ENCODE measurements at regions not wholly inside any gene's neighbourhood (a gene's known extent, or its start where the extent isn't known, plus 50 kb on each side); places are given as distances from the start of the nearest gene placed in this dataset.

- no peak for DNase-seq (ENCODE audit: extremely low spot score)
- Histone ChIP-seq H3K36me3 (ENCODE audit: insufficient read depth) (no peaks in the 10 kb centered on the region), H3K4me1 (ENCODE audit: insufficient read depth) (no peaks in the 10 kb centered on the region), H3K27ac (ENCODE audit: low read depth) (no peak overlapping the region), H3K4me3 (ENCODE audit: low read depth, low read length) (no peak overlapping the region)
- 94% methylated on average over 3 of the region's 3 CpGs for WGBS
Measured at GRCh38 chr7:124457841-124458240, 307.8 kb downstream of the GPR37 start.

GRCh38 chr7:124456286-124456685 is 309.3 kb downstream of the GPR37 start:
- Histone ChIP-seq H3K27ac (ENCODE audit: low read depth) (no peak overlapping the region), H3K4me3 (ENCODE audit: low read depth, low read length) (no peak overlapping the region), H3K4me1 (ENCODE audit: insufficient read depth) (no peaks in the 10 kb centered on the region), H3K36me3 (ENCODE audit: insufficient read depth) (no peaks in the 10 kb centered on the region)
- WGBS, result 80% methylated on average over 3 of the region's 3 CpGs
- no peak for DNase-seq (ENCODE audit: extremely low spot score)

- Histone ChIP-seq H3K4me3 (ENCODE audit: low read depth, low read length) (no peak overlapping the region), H3K36me3 (ENCODE audit: insufficient read depth) (no peaks in the 10 kb centered on the region), H3K4me1 (ENCODE audit: insufficient read depth) (no peaks in the 10 kb centered on the region), H3K27ac (ENCODE audit: low read depth) (no peak overlapping the region)
- DNase-seq (ENCODE audit: extremely low spot score), result no peak
- 47% methylated on average over 4 of the region's 4 CpGs for WGBS
Measured at GRCh38 chr7:124452186-124452585, 313.4 kb downstream of the GPR37 start.

- 92% methylated on average over 1 of the region's 1 CpG for WGBS
- DNase-seq (ENCODE audit: extremely low spot score), result no peak
Measured at GRCh38 chr7:124449896-124450295, 315.7 kb downstream of the GPR37 start.

GRCh38 chr7:124444696-124445480 is 320.7 kb downstream of the GPR37 start:
- H3K4me1 ChIP-seq (ENCODE audit: insufficient read depth), result no peaks in the 10 kb centered on the region
- no peak overlapping the region for H3K27ac ChIP-seq (ENCODE audit: low read depth)
- no peak overlapping the region for H3K4me3 ChIP-seq (ENCODE audit: low read depth, low read length)
- H3K36me3 ChIP-seq (ENCODE audit: insufficient read depth), result no peaks in the 10 kb centered on the region
- 41% methylated on average over 2 of the region's 2 CpGs for WGBS
- no peak for DNase-seq (ENCODE audit: extremely low spot score)

More at GRCh38 chr7:124449896-124450295, 315.7 kb downstream of the GPR37 start:
- no peak overlapping the region for H3K4me3 ChIP-seq (ENCODE audit: low read depth, low read length)
- H3K36me3 ChIP-seq (ENCODE audit: insufficient read depth), result no peaks in the 10 kb centered on the region
- no peak overlapping the region for H3K27ac ChIP-seq (ENCODE audit: low read depth)
- H3K4me1 ChIP-seq (ENCODE audit: insufficient read depth), result no peaks in the 10 kb centered on the region

- Histone ChIP-seq H3K27ac (ENCODE audit: low read depth) (no peak overlapping the region), H3K36me3 (ENCODE audit: insufficient read depth) (no peaks in the 10 kb centered on the region), H3K4me1 (ENCODE audit: insufficient read depth) (no peaks in the 10 kb centered on the region), H3K4me3 (ENCODE audit: low read depth, low read length) (no peak overlapping the region)
- DNase-seq (ENCODE audit: extremely low spot score), result no peak
Measured at GRCh38 chr7:124443762-124444161, 321.8 kb downstream of the GPR37 start.

- Histone ChIP-seq H3K4me3 (ENCODE audit: low read depth, low read length) (no peak overlapping the region), H3K27ac (ENCODE audit: low read depth) (no peak overlapping the region), H3K4me1 (ENCODE audit: insufficient read depth) (no peaks in the 10 kb centered on the region), H3K36me3 (ENCODE audit: insufficient read depth) (no peaks in the 10 kb centered on the region)
- 90% methylated on average over 2 of the region's 2 CpGs for WGBS
- no peak for DNase-seq (ENCODE audit: extremely low spot score)
Measured at GRCh38 chr7:124440081-124440480, 325.5 kb downstream of the GPR37 start.

- H3K36me3 ChIP-seq (ENCODE audit: insufficient read depth), result no peaks in the 10 kb centered on the region
- H3K4me1 ChIP-seq (ENCODE audit: insufficient read depth), result no peaks in the 10 kb centered on the region
- 90% methylated on average over 5 of the region's 5 CpGs for WGBS
- no peak overlapping the region for H3K4me3 ChIP-seq (ENCODE audit: low read depth, low read length)
- DNase-seq (ENCODE audit: extremely low spot score), result no peak
- H3K27ac ChIP-seq (ENCODE audit: low read depth), result no peak overlapping the region
Measured at GRCh38 chr7:124432009-124432578, 333.5 kb downstream of the GPR37 start.

- H3K27ac ChIP-seq (ENCODE audit: low read depth), result no peak overlapping the region
- H3K4me3 ChIP-seq (ENCODE audit: low read depth, low read length), result no peak overlapping the region
- no peak for DNase-seq (ENCODE audit: extremely low spot score)
- no peaks in the 10 kb centered on the region for H3K36me3 ChIP-seq (ENCODE audit: insufficient read depth)
- WGBS, result 89% methylated on average over 4 of the region's 4 CpGs
- H3K4me1 ChIP-seq (ENCODE audit: insufficient read depth), result no peaks in the 10 kb centered on the region
Measured at GRCh38 chr7:124429923-124430322, 335.7 kb downstream of the GPR37 start.

- Histone ChIP-seq H3K36me3 (ENCODE audit: insufficient read depth) (no peaks in the 10 kb centered on the region), H3K4me3 (ENCODE audit: low read depth, low read length) (no peak overlapping the region), H3K27ac (ENCODE audit: low read depth) (no peak overlapping the region), H3K4me1 (ENCODE audit: insufficient read depth) (no peaks in the 10 kb centered on the region)
- 78% methylated on average over 7 of the region's 7 CpGs for WGBS
- no peak for DNase-seq (ENCODE audit: extremely low spot score)
Measured at GRCh38 chr7:124428781-124429180, 336.8 kb downstream of the GPR37 start.

- DNase-seq (ENCODE audit: extremely low spot score), result no peak
- Histone ChIP-seq H3K27ac (ENCODE audit: low read depth) (no peak overlapping the region), H3K36me3 (ENCODE audit: insufficient read depth) (no peaks in the 10 kb centered on the region), H3K4me3 (ENCODE audit: low read depth, low read length) (no peak overlapping the region), H3K4me1 (ENCODE audit: insufficient read depth) (no peaks in the 10 kb centered on the region)
Measured at GRCh38 chr7:124426621-124427020, 339.0 kb downstream of the GPR37 start.

GRCh38 chr7:124423863-124424262 is 341.7 kb downstream of the GPR37 start:
- H3K4me3 ChIP-seq (ENCODE audit: low read depth, low read length), result no peak overlapping the region
- H3K4me1 ChIP-seq (ENCODE audit: insufficient read depth), result no peaks in the 10 kb centered on the region
- no peak overlapping the region for H3K27ac ChIP-seq (ENCODE audit: low read depth)
- H3K36me3 ChIP-seq (ENCODE audit: insufficient read depth), result no peaks in the 10 kb centered on the region
- WGBS, result 80% methylated on average over 3 of the region's 3 CpGs
- no peak for DNase-seq (ENCODE audit: extremely low spot score)

- no peak overlapping the region for H3K4me3 ChIP-seq (ENCODE audit: low read depth, low read length)
- H3K4me1 ChIP-seq (ENCODE audit: insufficient read depth), result no peaks in the 10 kb centered on the region
- no peak overlapping the region for H3K27ac ChIP-seq (ENCODE audit: low read depth)
- DNase-seq (ENCODE audit: extremely low spot score), result no peak
- 45% methylated on average over 3 of the region's 3 CpGs for WGBS
- no peaks in the 10 kb centered on the region for H3K36me3 ChIP-seq (ENCODE audit: insufficient read depth)
Measured at GRCh38 chr7:124422081-124422480, 343.5 kb downstream of the GPR37 start.

- WGBS, result 88% methylated on average over 2 of the region's 2 CpGs
Measured at GRCh38 chr7:124420367-124420766, 345.2 kb downstream of the GPR37 start.

More at GRCh38 chr7:124420367-124420766, 345.2 kb downstream of the GPR37 start:
- no peak for DNase-seq (ENCODE audit: extremely low spot score)
- no peaks in the 10 kb centered on the region for H3K36me3 ChIP-seq (ENCODE audit: insufficient read depth)
- no peaks in the 10 kb centered on the region for H3K4me1 ChIP-seq (ENCODE audit: insufficient read depth)
- H3K4me3 ChIP-seq (ENCODE audit: low read depth, low read length), result no peak overlapping the region
- H3K27ac ChIP-seq (ENCODE audit: low read depth), result no peak overlapping the region
